ENCODE measurements at regions not wholly inside any gene's neighbourhood (a gene's known extent, or its start where the extent isn't known, plus 50 kb on each side); places are given as distances from the start of the nearest gene placed in this dataset.
"Not testable (repeated sequence)": the region's sequence is repeated elsewhere in the genome, so short reads cannot be mapped to it uniquely, and the experiment has no call there.

- peaks cover 4 to 15% of the 10 kb centered on the region in 2 donors for H3K9me3 ChIP-seq (ENCODE audit: control insufficient read depth in 1 of 2, low read length in 2 of 2)
- H3K27ac ChIP-seq (ENCODE audit: low read length), result no peak overlapping the region
- no peaks in the 10 kb centered on the region for H3K4me1 ChIP-seq (ENCODE audit: control insufficient read depth in 1 of 2, insufficient read depth in 2 of 2, low read length in 2 of 2)
- H3K36me3 ChIP-seq (ENCODE audit: control insufficient read depth in 1 of 2, insufficient read depth in 2 of 2, low read length in 2 of 2), result no peaks in the 10 kb centered on the region
- H3K27me3 ChIP-seq (ENCODE audit: low read depth, low read length), result no peaks in the 10 kb centered on the region
- H3K4me3 ChIP-seq (ENCODE audit: low read depth in 1 of 2, low read length in 2 of 2), result no peak overlapping the region
Measured at GRCh38 chr5:82459626-82460025, 181.5 kb upstream of the RPS23 start.

- not testable (repeated sequence) for H3K27ac ChIP-seq (ENCODE audit: low read length); H3K27me3 ChIP-seq (ENCODE audit: low read depth, low read length); H3K4me1 ChIP-seq (ENCODE audit: control insufficient read depth in 1 of 2, insufficient read depth in 2 of 2, low read length in 2 of 2); H3K36me3 ChIP-seq (ENCODE audit: control insufficient read depth in 1 of 2, insufficient read depth in 2 of 2, low read length in 2 of 2); H3K4me3 ChIP-seq (ENCODE audit: low read depth in 1 of 2, low read length in 2 of 2)
- H3K9me3 ChIP-seq (ENCODE audit: control insufficient read depth in 1 of 2, low read length in 2 of 2), result peaks cover 4 to 15% of the 10 kb centered on the region in 2 donors
Measured at GRCh38 chr5:82455317-82455716, 177.2 kb upstream of the RPS23 start.

DNA sequence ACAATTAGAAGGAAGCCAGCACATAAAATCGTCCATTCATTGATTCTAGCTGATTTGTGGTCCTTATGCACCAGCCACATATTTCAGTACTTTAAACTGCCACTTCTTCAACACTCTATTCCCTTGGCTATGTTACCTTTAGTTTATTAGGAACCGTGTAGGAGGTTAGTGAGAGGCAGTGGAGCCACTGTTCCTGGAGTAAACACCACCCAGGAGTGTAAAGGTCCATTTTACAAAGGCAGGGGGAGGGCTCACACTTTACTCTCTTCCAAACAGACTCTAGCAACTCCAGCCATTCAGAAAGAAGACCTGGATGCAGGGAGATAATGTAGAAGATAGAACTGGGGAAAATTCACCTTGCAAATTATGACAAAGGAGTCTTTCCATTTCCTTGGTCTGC is 170.2 kb upstream of the RPS23 start:
- Histone ChIP-seq H3K9me3 (ENCODE audit: control insufficient read depth in 1 of 2, low read length in 2 of 2) (peaks cover 0 to 2% of the 10 kb centered on the region in 2 donors), H3K36me3 (ENCODE audit: control insufficient read depth in 1 of 2, insufficient read depth in 2 of 2, low read length in 2 of 2) (no peaks in the 10 kb centered on the region)

GRCh38 chr5:82447913-82448312 is 169.8 kb upstream of the RPS23 start:
- H3K4me1 ChIP-seq (ENCODE audit: control insufficient read depth in 1 of 2, insufficient read depth in 2 of 2, low read length in 2 of 2), result no peaks in the 10 kb centered on the region
- H3K27ac ChIP-seq (ENCODE audit: low read length), result no peak overlapping the region
- H3K27me3 ChIP-seq (ENCODE audit: low read depth, low read length), result no peaks in the 10 kb centered on the region
- H3K4me3 ChIP-seq (ENCODE audit: low read depth in 1 of 2, low read length in 2 of 2), result no peak overlapping the region
- H3K9me3 ChIP-seq (ENCODE audit: control insufficient read depth in 1 of 2, low read length in 2 of 2), result peaks cover 0 to 2% of the 10 kb centered on the region in 2 donors
- H3K36me3 ChIP-seq (ENCODE audit: control insufficient read depth in 1 of 2, insufficient read depth in 2 of 2, low read length in 2 of 2), result no peaks in the 10 kb centered on the region

More for the DNA sequence above, 170.2 kb upstream of the RPS23 start:
- Histone ChIP-seq H3K27me3 (ENCODE audit: low read depth, low read length) (no peaks in the 10 kb centered on the region), H3K4me3 (ENCODE audit: low read depth in 1 of 2, low read length in 2 of 2) (no peak overlapping the region), H3K27ac (ENCODE audit: low read length) (no peak overlapping the region), H3K4me1 (ENCODE audit: control insufficient read depth in 1 of 2, insufficient read depth in 2 of 2, low read length in 2 of 2) (no peaks in the 10 kb centered on the region)

- H3K27ac ChIP-seq (ENCODE audit: low read length), result no peak overlapping the region
- no peak overlapping the region for H3K4me3 ChIP-seq (ENCODE audit: low read depth in 1 of 2, low read length in 2 of 2)
- H3K36me3 ChIP-seq (ENCODE audit: control insufficient read depth in 1 of 2, insufficient read depth in 2 of 2, low read length in 2 of 2), result no peaks in the 10 kb centered on the region
- no peaks in the 10 kb centered on the region for H3K4me1 ChIP-seq (ENCODE audit: control insufficient read depth in 1 of 2, insufficient read depth in 2 of 2, low read length in 2 of 2)
- H3K27me3 ChIP-seq (ENCODE audit: low read depth, low read length), result no peaks in the 10 kb centered on the region
- peaks cover 0 to 2% of the 10 kb centered on the region in 2 donors for H3K9me3 ChIP-seq (ENCODE audit: control insufficient read depth in 1 of 2, low read length in 2 of 2)
Measured at GRCh38 chr5:82446809-82447208, 168.7 kb upstream of the RPS23 start.

DNA sequence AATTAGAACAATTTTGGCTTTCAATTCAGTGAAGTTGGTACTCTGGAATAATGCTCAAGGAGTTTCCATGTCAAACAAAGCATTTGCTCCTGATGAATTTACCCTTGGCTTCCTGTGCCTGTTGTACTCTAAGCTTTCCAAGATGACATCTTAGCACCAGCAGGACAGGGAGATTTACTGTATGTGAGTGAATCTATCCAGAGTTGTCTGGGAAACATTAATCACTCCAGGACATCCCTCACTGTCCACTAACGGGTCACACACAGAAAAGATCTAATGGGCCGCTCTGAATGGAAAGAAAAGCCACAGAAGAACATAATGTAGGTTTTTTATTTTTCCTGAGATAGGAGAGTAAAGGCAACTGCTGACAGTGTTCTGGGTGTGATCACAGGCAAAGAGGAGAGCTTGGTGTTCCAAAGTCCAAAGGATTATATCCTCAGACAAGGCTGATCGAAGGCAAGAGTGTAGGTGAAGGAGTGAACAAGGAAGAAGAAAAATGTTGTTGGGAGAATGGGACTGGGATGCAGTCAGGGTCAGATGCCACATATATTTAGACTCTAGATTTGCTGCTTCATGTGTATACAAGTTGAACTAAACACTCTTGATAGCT is 167.7 kb upstream of the RPS23 start:
- Histone ChIP-seq H3K4me1 (ENCODE audit: control insufficient read depth in 1 of 2, insufficient read depth in 2 of 2, low read length in 2 of 2) (no peaks in the 10 kb centered on the region), H3K27ac (ENCODE audit: low read length) (no peak overlapping the region), H3K36me3 (ENCODE audit: control insufficient read depth in 1 of 2, insufficient read depth in 2 of 2, low read length in 2 of 2) (no peaks in the 10 kb centered on the region), H3K4me3 (ENCODE audit: low read depth in 1 of 2, low read length in 2 of 2) (no peak overlapping the region), H3K27me3 (ENCODE audit: low read depth, low read length) (no peaks in the 10 kb centered on the region), H3K9me3 (ENCODE audit: control insufficient read depth in 1 of 2, low read length in 2 of 2) (peaks cover 0 to under 1% of the 10 kb centered on the region in 2 donors)

DNA sequence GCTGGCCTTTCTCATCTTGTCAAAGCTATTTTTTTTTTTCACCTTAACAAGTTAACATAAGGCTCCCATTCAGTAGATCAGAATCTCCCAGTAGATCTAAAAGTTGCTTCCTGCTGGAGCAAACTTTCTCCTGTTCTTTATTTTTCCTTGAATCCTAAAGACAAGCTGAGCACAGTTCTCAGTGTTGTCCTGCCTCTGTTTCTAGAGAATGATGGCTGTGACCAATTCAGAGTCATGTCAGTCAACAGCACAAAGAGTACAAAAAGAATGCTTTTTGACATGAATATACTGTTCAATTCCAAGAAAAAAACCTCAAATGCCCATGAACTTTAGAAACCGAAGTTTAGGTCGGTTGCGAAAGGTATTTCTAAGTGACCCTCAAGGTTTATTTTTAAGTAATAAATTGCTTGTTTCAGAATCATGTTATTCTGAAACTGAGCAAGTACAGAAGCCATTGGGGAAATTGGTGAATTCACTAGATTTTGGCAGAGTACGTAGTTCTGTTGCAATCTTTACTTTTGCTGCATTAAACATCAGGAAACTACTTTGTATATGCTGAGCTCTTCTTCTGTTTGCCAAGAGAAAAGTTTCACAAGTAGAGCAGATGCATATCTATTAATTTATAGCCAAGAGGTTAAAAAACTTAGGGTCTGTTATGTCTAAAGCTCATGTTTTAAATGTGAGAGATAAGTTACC is 161.7 kb upstream of the RPS23 start:
- Histone ChIP-seq H3K27me3 (ENCODE audit: low read depth, low read length) (no peaks in the 10 kb centered on the region), H3K27ac (ENCODE audit: low read length) (no peak overlapping the region), H3K9me3 (ENCODE audit: control insufficient read depth in 1 of 2, low read length in 2 of 2) (no peaks in the 10 kb centered on the region), H3K36me3 (ENCODE audit: control insufficient read depth in 1 of 2, insufficient read depth in 2 of 2, low read length in 2 of 2) (no peaks in the 10 kb centered on the region), H3K4me1 (ENCODE audit: control insufficient read depth in 1 of 2, insufficient read depth in 2 of 2, low read length in 2 of 2) (no peaks in the 10 kb centered on the region), H3K4me3 (ENCODE audit: low read depth in 1 of 2, low read length in 2 of 2) (no peak overlapping the region)

DNA sequence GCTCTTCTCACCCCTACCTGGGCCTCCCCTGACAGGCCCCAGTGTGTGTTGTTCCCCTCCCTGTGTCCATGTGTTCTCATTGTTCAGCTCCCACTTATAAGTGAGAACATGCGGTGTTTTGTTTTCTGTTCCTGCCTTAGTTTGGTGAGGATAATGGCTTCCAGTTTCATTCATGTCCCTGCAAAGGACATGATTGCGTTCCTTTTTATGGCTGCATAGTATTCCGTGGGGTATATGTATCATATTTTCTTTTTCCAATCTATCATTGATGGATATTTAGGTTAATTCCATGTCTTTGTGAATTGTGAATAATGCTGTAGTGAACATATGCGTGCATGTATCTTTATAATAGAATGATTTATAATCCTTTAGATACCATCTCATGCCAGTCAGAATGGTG is 159.4 kb upstream of the RPS23 start:
- H3K27ac ChIP-seq (ENCODE audit: low read length); H3K4me3 ChIP-seq (ENCODE audit: low read depth in 1 of 2, low read length in 2 of 2); H3K9me3 ChIP-seq (ENCODE audit: control insufficient read depth in 1 of 2, low read length in 2 of 2); H3K4me1 ChIP-seq (ENCODE audit: control insufficient read depth in 1 of 2, insufficient read depth in 2 of 2, low read length in 2 of 2); H3K27me3 ChIP-seq (ENCODE audit: low read depth, low read length); H3K36me3 ChIP-seq (ENCODE audit: control insufficient read depth in 1 of 2, insufficient read depth in 2 of 2, low read length in 2 of 2): not testable (repeated sequence)

- no peaks in the 10 kb centered on the region for H3K4me1 ChIP-seq (ENCODE audit: control insufficient read depth in 1 of 2, insufficient read depth in 2 of 2, low read length in 2 of 2)
- no peaks in the 10 kb centered on the region for H3K9me3 ChIP-seq (ENCODE audit: control insufficient read depth in 1 of 2, low read length in 2 of 2)
- no peaks in the 10 kb centered on the region for H3K36me3 ChIP-seq (ENCODE audit: control insufficient read depth in 1 of 2, insufficient read depth in 2 of 2, low read length in 2 of 2)
- no peak overlapping the region for H3K27ac ChIP-seq (ENCODE audit: low read length)
- no peaks in the 10 kb centered on the region for H3K27me3 ChIP-seq (ENCODE audit: low read depth, low read length)
- no peak overlapping the region for H3K4me3 ChIP-seq (ENCODE audit: low read depth in 1 of 2, low read length in 2 of 2)
Measured at GRCh38 chr5:82436291-82436690, 158.1 kb upstream of the RPS23 start.

- H3K27me3 ChIP-seq (ENCODE audit: low read depth, low read length); H3K9me3 ChIP-seq (ENCODE audit: control insufficient read depth in 1 of 2, low read length in 2 of 2); H3K4me3 ChIP-seq (ENCODE audit: low read depth in 1 of 2, low read length in 2 of 2); H3K27ac ChIP-seq (ENCODE audit: low read length); H3K4me1 ChIP-seq (ENCODE audit: control insufficient read depth in 1 of 2, insufficient read depth in 2 of 2, low read length in 2 of 2); H3K36me3 ChIP-seq (ENCODE audit: control insufficient read depth in 1 of 2, insufficient read depth in 2 of 2, low read length in 2 of 2): not testable (repeated sequence)
Measured at GRCh38 chr5:82434696-82435660, 156.8 kb upstream of the RPS23 start.

DNA sequence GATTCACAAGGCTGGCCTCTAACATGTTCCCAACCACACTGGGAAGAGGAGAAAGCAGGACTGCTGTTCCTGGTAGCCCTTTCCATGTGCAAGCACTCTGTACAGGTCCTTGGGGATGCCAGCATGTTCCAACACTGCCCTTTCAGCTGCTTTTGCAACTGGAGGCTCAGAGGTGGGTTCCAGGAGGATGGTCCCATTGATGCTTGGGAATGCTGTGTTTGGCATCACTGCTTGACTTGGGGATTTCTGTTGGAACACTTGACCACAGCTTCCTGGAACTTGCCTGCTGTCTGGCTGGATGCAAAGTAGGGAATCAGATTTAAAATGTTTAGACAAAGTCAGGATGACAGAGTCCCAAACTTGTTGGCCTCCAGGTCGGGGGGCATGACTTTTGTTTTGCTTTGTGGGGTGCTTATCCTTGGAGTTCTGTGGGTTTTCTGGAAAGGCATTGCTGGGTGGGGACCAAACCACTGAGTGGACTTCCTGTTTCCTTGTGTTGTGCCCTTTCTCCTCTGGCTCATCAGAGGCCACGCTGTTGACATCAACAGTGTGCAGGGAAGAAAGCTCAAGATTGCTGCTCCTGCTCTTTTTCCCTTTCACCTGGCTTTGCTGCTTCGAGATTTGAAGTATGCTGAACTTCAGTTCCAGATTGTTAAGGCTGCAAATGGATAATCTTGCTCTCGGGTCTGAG is 148.5 kb upstream of the RPS23 start:
- Histone ChIP-seq H3K4me3 (ENCODE audit: low read depth in 1 of 2, low read length in 2 of 2) (no peak overlapping the region), H3K4me1 (ENCODE audit: control insufficient read depth in 1 of 2, insufficient read depth in 2 of 2, low read length in 2 of 2) (no peaks in the 10 kb centered on the region), H3K9me3 (ENCODE audit: control insufficient read depth in 1 of 2, low read length in 2 of 2) (no peaks in the 10 kb centered on the region), H3K27ac (ENCODE audit: low read length) (no peak overlapping the region), H3K27me3 (ENCODE audit: low read depth, low read length) (no peaks in the 10 kb centered on the region), H3K36me3 (ENCODE audit: control insufficient read depth in 1 of 2, insufficient read depth in 2 of 2, low read length in 2 of 2) (no peaks in the 10 kb centered on the region)

Data from muscle layer of duodenum (tissue), 2 donors.